ENCODE measurements at regions not wholly inside any gene's neighbourhood (a gene's known extent, or its start where the extent isn't known, plus 50 kb on each side); places are given as distances from the start of the nearest gene placed in this dataset.

GRCh38 chr15:93920204-93920603, 311.2 kb upstream of the MCTP2 start (continued):
- no peak for TF ChIP-seq CHD7 (IDR thresholded peaks at IDR 0.05; ENCODE audit: insufficient replicate concordance, low read length)
- no peak for TF ChIP-seq YY1 (IDR thresholded peaks at IDR 0.05; ENCODE audit: low read depth, low read length)
- TF ChIP-seq GTF2F1 (IDR thresholded peaks at IDR 0.05; ENCODE audit: borderline replicate concordance, low read depth, low read length), result no peak

All from H1 (cell line).